Caco-2 (cell line): ENCODE measurements at regions not wholly inside any gene's neighbourhood (a gene's known extent, or its start where the extent isn't known, plus 50 kb on each side); places are given as distances from the start of the nearest gene placed in this dataset.
"Not testable (repeated sequence)": the region's sequence is repeated elsewhere in the genome, so short reads cannot be mapped to it uniquely, and the experiment has no call there.

ENCODE experiments used
- BruUV-seq: library from RNA; stranded (reverse); fragments of 400-500 nt; replicated peaks from 2 replicates; lab custom pipeline; 2021; lab: Mats Ljungman, UMichigan
- CTCF ChIA-PET: fragments of 300-600 bp; sonication (Branson Sonifier 250); formaldehyde crosslinking; loops from one replicate; lab custom pipeline; 2022; ENCODE audit warnings: antibody characterized with exemption; lab: Charles Lee
- POLR2A ChIA-PET: fragments of 300-600 bp; sonication (Branson Sonifier 250); formaldehyde crosslinking; loops from one replicate; lab custom pipeline; 2022; ENCODE audit warnings: antibody characterized with exemption; lab: Charles Lee
- DNase-seq, 2 experiments: peaks; one replicate each; pipeline versions ENCODE4 v3.0.0 to v3.0.0-alpha.2; 2020 to 2022
- H3K27me3 ChIP-seq: replicated peaks from 2 replicates; pipeline ENCODE4 v1.6.0; 2011; ENCODE audit warnings: low read length; ENCODE audit not compliant: control insufficient read depth, insufficient read depth
- H3K36me3 ChIP-seq: 2 replicates; pipeline ENCODE4 v1.5.1; 2011; ENCODE audit warnings: low read length; ENCODE audit not compliant: control insufficient read depth, insufficient read depth
- H3K4me1 ChIP-seq: fragments of 250-450 bp; sonication (Bioruptor Pico); 2 replicates; pipeline ENCODE4 v1.5.1; 2020; ENCODE audit warnings: mild to moderate bottlenecking
- H3K4me3 ChIP-seq: 2 replicates; pipeline ENCODE4 v1.5.1; 2011; ENCODE audit warnings: low read depth, mild to moderate bottlenecking, control low read depth, low read length
- H3K9me3 ChIP-seq: fragments of 250-450 bp; sonication (Bioruptor Pico); 2 replicates; pipeline ENCODE4 v1.5.1; 2020; ENCODE audit warnings: mild to moderate bottlenecking, moderate library complexity
- H3K27ac Mint-ChIP-seq: one replicate; pipeline ENCODE4 v1.8.0; 2022; ENCODE audit warnings: mixed read lengths; ENCODE audit not compliant: unreplicated experiment
- H3K27me3 Mint-ChIP-seq: one replicate; pipeline ENCODE4 v1.8.0; 2022; ENCODE audit warnings: mixed read lengths; ENCODE audit not compliant: insufficient read depth, unreplicated experiment
- H3K36me3 Mint-ChIP-seq: one replicate; pipeline ENCODE4 v1.8.0; 2022; ENCODE audit warnings: mild to moderate bottlenecking, mixed read lengths; ENCODE audit not compliant: insufficient read depth, unreplicated experiment
- H3K4me1 Mint-ChIP-seq: one replicate; pipeline ENCODE4 v1.8.0; 2022; ENCODE audit warnings: low read depth, mixed read lengths; ENCODE audit not compliant: unreplicated experiment
- H3K4me3 Mint-ChIP-seq: one replicate; pipeline ENCODE4 v1.8.0; 2022; ENCODE audit warnings: mild to moderate bottlenecking, moderate library complexity, mixed read lengths; ENCODE audit not compliant: unreplicated experiment
- H3K9me3 Mint-ChIP-seq: one replicate; pipeline ENCODE4 v1.8.0; 2022; ENCODE audit warnings: mixed read lengths; ENCODE audit not compliant: unreplicated experiment
- intact Hi-C: fragments of 100-400 bp; cut with micrococcal nuclease; formaldehyde crosslinking; loops from one replicate; pipeline ENCODE4 v1.10.0; 2022; ENCODE audit not compliant: unreplicated experiment
- TF ChIP-seq, protein P1 (sequence below), 2 experiments: fragments of 200-600 bp in 1 of 2; IDR thresholded peaks; 1 replicate in 1 of 2; 2 replicates in 1 of 2; pipeline versions ENCODE4 v1.5.1 to v1.8.0; 2011 to 2022; ENCODE audit warnings: antibody characterized with exemption in 1 of 2, control low read depth in 1 of 2, inconsistent platforms in 1 of 2, low read depth in 1 of 2, low read length in 1 of 2, mild to moderate bottlenecking in 1 of 2, moderate library complexity in 1 of 2; ENCODE audit not compliant: insufficient read depth in 1 of 2, severe bottlenecking in 1 of 2, unreplicated experiment in 1 of 2

DNA sequence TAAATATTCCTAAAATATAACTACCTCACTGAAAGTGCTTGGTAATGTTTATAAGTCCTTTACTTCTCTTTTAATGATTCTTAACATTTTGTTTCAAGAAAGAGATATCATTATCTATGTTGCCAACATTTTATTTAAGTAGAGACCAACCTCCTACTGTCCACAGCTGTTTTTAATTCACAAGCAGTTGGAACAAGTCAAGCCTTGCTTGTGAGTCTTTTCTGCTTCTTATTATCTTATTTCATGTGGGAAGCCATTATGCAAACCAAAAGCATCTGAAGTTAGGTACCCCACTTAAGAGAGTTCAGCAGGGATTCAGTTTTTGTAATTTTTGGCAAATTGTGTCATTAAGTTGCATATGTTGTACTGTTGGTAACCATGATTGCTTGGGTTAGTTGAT is 1714.5 kb downstream of the GRIK2 start:
- no peaks in the 10 kb centered on the region for H3K4me1 ChIP-seq
- no peak overlapping the region for H3K27ac Mint-ChIP-seq
- no peak for DNase-seq
- H3K9me3 ChIP-seq = no peaks in the 10 kb centered on the region
- no peaks in the 10 kb centered on the region for H3K27me3 ChIP-seq
- H3K27me3 Mint-ChIP-seq = no peaks in the 10 kb centered on the region
- H3K4me1 Mint-ChIP-seq = no peaks in the 10 kb centered on the region
- no peaks in the 10 kb centered on the region for H3K9me3 Mint-ChIP-seq
- no peak overlapping the region for H3K4me3 ChIP-seq
- H3K36me3 ChIP-seq = no peaks in the 10 kb centered on the region
- BruUV-seq = no TSS peak
- H3K4me3 Mint-ChIP-seq = no peak overlapping the region
- no peaks in the 10 kb centered on the region for H3K36me3 Mint-ChIP-seq
- intact Hi-C loops = no loop called here
- TF ChIP-seq, protein P1, sequence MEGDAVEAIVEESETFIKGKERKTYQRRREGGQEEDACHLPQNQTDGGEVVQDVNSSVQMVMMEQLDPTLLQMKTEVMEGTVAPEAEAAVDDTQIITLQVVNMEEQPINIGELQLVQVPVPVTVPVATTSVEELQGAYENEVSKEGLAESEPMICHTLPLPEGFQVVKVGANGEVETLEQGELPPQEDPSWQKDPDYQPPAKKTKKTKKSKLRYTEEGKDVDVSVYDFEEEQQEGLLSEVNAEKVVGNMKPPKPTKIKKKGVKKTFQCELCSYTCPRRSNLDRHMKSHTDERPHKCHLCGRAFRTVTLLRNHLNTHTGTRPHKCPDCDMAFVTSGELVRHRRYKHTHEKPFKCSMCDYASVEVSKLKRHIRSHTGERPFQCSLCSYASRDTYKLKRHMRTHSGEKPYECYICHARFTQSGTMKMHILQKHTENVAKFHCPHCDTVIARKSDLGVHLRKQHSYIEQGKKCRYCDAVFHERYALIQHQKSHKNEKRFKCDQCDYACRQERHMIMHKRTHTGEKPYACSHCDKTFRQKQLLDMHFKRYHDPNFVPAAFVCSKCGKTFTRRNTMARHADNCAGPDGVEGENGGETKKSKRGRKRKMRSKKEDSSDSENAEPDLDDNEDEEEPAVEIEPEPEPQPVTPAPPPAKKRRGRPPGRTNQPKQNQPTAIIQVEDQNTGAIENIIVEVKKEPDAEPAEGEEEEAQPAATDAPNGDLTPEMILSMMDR (IDR thresholded peaks at IDR 0.05; ENCODE audit: insufficient read depth in 1 of 2, low read depth in 1 of 2, low read length in 1 of 2, severe bottlenecking in 1 of 2, unreplicated experiment in 1 of 2) = no peak
- ChIA-PET POLR2A (no interaction called here), CTCF (no interaction called here)

DNA sequence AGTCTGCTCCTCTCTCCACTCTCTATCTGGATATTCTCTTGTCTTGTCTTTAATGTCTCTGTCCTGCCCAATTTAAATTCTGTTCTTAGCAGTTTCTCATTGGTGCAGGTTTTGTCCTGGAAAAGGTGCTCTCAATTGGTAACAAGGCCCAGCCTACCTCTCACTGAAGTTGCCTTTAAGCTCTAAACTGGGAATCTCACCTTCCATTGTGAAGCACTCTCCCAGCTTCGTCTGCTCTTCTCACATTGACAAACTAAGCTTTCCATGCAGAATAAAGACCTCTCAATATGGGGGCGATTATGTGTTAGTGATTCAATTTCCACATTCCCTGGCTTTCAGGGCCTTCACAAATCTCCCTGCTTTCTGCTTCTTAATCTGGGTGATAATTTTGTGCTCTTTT is 1712.2 kb downstream of the GRIK2 start:
- no peak overlapping the region for H3K4me3 Mint-ChIP-seq
- H3K36me3 Mint-ChIP-seq = no peaks in the 10 kb centered on the region
- Histone ChIP-seq H3K9me3 (no peaks in the 10 kb centered on the region), H3K4me1 (no peaks in the 10 kb centered on the region), H3K36me3 (no peaks in the 10 kb centered on the region), H3K27me3 (no peaks in the 10 kb centered on the region), H3K4me3 (no peak overlapping the region)
- intact Hi-C loops = no loop called here
- H3K4me1 Mint-ChIP-seq = no peaks in the 10 kb centered on the region
- no TSS peak for BruUV-seq
- POLR2A ChIA-PET = no interaction called here
- H3K27ac Mint-ChIP-seq = no peak overlapping the region
- no peaks in the 10 kb centered on the region for H3K27me3 Mint-ChIP-seq
- no peak for DNase-seq
- CTCF ChIA-PET = no interaction called here
- TF ChIP-seq, protein P1 (IDR thresholded peaks at IDR 0.05; ENCODE audit: insufficient read depth in 1 of 2, low read depth in 1 of 2, low read length in 1 of 2, severe bottlenecking in 1 of 2, unreplicated experiment in 1 of 2) = no peak
- H3K9me3 Mint-ChIP-seq = no peaks in the 10 kb centered on the region

DNA sequence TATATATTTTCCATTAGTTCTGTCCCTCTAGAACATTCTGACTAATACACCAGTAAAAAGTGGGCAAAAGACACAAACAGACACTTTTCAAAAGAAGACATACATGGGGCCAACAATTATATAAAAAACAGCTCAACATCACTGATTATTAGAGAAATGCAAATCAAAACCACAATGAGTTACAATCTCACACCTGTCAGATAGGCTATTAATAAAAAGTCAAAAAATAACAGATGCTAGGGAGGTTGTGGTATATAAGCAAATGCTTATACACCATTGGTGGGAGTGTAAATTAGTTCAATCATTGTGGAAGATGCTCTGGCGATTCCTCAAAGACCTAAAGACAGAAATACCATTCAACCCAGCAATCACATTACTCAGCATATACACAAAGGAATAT is 1707.8 kb downstream of the GRIK2 start:
- no peak for DNase-seq
- Histone ChIP-seq H3K4me3 (no peak overlapping the region), H3K4me1 (no peaks in the 10 kb centered on the region), H3K27me3 (no peaks in the 10 kb centered on the region), H3K9me3 (0 out of 2 replicates have a peak, but pooled peaks cover 3% of the 10 kb centered on the region), H3K36me3 (no peaks in the 10 kb centered on the region)
- CTCF ChIA-PET = interaction anchor here (0.6 kb wide), 1 partner anchor 28 kb away, joined by 3 read pairs; no protein-coding TSS in a partner anchor
- POLR2A ChIA-PET = no interaction called here
- no peak overlapping the region for H3K4me3 Mint-ChIP-seq
- H3K27ac Mint-ChIP-seq = no peak overlapping the region
- peaks cover 11% of the 10 kb centered on the region for H3K9me3 Mint-ChIP-seq
- H3K27me3 Mint-ChIP-seq = no peaks in the 10 kb centered on the region
- no peaks in the 10 kb centered on the region for H3K4me1 Mint-ChIP-seq
- H3K36me3 Mint-ChIP-seq = no peaks in the 10 kb centered on the region
- intact Hi-C loops = no loop called here
- TF ChIP-seq, protein P1 (IDR thresholded peaks at IDR 0.05; ENCODE audit: insufficient read depth in 1 of 2, low read depth in 1 of 2, low read length in 1 of 2, severe bottlenecking in 1 of 2, unreplicated experiment in 1 of 2) = no peak
- BruUV-seq = no TSS peak

DNA sequence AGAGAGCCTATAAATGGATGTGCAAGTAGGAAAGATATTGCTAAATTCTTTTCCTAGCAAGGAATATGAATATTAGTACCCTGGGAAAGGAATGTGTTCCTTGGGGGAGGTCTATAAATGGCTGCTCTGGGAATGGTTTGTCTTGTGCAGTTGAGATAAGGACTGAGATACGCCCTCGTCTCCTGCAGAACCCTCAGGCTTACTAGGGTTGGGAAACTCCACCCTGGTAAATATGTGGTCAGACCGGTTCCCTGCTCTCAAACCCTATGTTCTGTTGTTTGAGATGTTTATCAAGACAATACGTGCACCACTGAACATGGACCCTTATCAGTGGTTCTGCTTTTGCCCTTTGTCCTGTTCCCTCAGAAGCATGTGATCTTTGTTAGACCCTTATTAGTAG is 1698.9 kb downstream of the GRIK2 start:
- CTCF ChIA-PET, H3K27me3 Mint-ChIP-seq, H3K4me1 Mint-ChIP-seq, H3K9me3 Mint-ChIP-seq, H3K4me3 Mint-ChIP-seq, H3K4me3 ChIP-seq, H3K27me3 ChIP-seq, POLR2A ChIA-PET, BruUV-seq, H3K27ac Mint-ChIP-seq, H3K4me1 ChIP-seq, H3K36me3 ChIP-seq: not testable (repeated sequence)
- intact Hi-C loops = loop anchor here (1.0 kb wide), 1 partner anchor 110 kb away; no protein-coding TSS in a partner anchor
- DNase-seq = peak; percentile 70
- H3K9me3 ChIP-seq = peaks cover 14% of the 10 kb centered on the region
- H3K36me3 Mint-ChIP-seq = peaks cover 14% of the 10 kb centered on the region
